ENCODE measurements at regions not wholly inside any gene's neighbourhood (a gene's known extent, or its start where the extent isn't known, plus 50 kb on each side); places are given as distances from the start of the nearest gene placed in this dataset.

DNA sequence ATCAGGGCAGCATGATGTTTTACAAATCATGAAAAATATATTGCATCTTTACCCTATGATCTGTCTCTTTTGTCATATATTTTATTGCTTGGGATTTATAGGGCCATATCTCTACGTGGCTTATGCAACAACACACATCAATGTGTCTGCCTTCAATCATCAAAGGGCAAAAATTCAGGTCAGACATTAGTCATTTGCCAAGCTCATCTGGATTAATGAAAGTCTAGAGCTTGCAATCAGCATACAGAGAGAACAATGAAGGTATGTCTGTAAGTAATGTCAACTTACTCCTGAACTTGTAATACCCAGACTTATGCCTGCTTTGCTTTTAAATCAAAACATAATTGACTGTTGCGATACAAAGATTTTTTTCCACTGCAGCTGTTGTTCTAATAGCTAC is 282.7 kb downstream of the HAO1 start:
- no peak for TF ChIP-seq TCF4 (CRISPR knock-in tag; IDR thresholded peaks at IDR 0.05; ENCODE audit: borderline replicate concordance)
- TF ChIP-seq ZNF70 (CRISPR knock-in tag; IDR thresholded peaks at IDR 0.05): no peak
- TF ChIP-seq OSR1 (CRISPR knock-in tag; IDR thresholded peaks at IDR 0.05): no peak
- TF ChIP-seq, protein P1, sequence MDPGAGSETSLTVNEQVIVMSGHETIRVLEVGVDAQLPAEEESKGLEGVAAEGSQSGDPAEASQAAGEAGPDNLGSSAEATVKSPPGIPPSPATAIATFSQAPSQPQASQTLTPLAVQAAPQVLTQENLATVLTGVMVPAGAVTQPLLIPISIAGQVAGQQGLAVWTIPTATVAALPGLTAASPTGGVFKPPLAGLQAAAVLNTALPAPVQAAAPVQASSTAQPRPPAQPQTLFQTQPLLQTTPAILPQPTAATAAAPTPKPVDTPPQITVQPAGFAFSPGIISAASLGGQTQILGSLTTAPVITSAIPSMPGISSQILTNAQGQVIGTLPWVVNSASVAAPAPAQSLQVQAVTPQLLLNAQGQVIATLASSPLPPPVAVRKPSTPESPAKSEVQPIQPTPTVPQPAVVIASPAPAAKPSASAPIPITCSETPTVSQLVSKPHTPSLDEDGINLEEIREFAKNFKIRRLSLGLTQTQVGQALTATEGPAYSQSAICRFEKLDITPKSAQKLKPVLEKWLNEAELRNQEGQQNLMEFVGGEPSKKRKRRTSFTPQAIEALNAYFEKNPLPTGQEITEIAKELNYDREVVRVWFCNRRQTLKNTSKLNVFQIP (CRISPR knock-in tag; IDR thresholded peaks at IDR 0.05; ENCODE audit: borderline replicate concordance, low read depth): no peak
- TF ChIP-seq CSRNP3 (CRISPR knock-in tag; IDR thresholded peaks at IDR 0.05): no peak
- TF ChIP-seq PPARA (CRISPR knock-in tag; IDR thresholded peaks at IDR 0.05; ENCODE audit: borderline replicate concordance): no peak
- TF ChIP-seq ISL1 (CRISPR knock-in tag; IDR thresholded peaks at IDR 0.05): no peak
- TF ChIP-seq, protein P2, sequence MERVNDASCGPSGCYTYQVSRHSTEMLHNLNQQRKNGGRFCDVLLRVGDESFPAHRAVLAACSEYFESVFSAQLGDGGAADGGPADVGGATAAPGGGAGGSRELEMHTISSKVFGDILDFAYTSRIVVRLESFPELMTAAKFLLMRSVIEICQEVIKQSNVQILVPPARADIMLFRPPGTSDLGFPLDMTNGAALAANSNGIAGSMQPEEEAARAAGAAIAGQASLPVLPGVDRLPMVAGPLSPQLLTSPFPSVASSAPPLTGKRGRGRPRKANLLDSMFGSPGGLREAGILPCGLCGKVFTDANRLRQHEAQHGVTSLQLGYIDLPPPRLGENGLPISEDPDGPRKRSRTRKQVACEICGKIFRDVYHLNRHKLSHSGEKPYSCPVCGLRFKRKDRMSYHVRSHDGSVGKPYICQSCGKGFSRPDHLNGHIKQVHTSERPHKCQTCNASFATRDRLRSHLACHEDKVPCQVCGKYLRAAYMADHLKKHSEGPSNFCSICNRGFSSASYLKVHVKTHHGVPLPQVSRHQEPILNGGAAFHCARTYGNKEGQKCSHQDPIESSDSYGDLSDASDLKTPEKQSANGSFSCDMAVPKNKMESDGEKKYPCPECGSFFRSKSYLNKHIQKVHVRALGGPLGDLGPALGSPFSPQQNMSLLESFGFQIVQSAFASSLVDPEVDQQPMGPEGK (CRISPR knock-in tag; IDR thresholded peaks at IDR 0.05; ENCODE audit: borderline replicate concordance): no peak
- no peak for ATAC-seq

DNA sequence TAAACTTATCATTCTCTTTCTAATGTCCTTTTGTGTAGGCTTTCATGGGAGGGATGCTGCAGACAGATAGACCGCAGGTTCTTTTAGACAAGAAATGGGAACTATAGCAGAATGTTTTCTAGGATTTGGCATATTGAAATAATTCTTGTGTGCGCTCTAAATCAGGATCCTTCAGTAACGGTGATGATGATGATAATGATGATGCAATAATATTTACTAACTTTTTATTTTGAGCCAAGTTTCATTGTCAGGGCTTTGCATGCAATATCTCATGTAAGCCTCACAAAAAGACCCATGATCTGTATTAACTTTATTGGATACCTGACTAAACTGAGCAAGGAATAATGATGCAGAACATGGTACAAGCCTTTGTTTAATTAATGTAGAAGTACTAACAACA is 280.1 kb downstream of the HAO1 start:
- TF ChIP-seq ZC3H10 (CRISPR knock-in tag; IDR thresholded peaks at IDR 0.05) (no peak), TOX (CRISPR knock-in tag; IDR thresholded peaks at IDR 0.05; ENCODE audit: borderline replicate concordance) (no peak), SNAI2 (CRISPR knock-in tag; IDR thresholded peaks at IDR 0.05) (no peak), TCF4 (CRISPR knock-in tag; IDR thresholded peaks at IDR 0.05; ENCODE audit: borderline replicate concordance) (no peak)
- ATAC-seq: no peak

DNA sequence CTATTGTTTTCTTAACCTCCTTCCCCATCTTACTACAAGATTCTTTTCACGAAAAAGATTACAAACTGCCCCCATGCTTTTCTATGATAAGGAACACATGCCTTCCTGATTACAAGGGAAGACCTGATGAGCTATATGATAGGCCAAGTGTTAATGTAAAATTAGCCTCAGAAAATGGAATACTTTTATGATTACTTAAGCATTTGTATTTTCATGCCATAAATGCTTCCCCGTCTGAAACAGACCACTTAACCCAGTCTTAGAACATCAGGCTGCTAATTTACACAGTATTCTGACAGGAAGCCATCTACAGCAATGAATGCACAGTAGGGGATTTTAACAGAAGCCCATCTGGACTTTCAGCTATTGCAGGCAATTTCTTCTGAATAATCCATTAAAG is 274.9 kb downstream of the HAO1 start:
- ATAC-seq: no peak
- TF ChIP-seq ZNF70 (CRISPR knock-in tag; IDR thresholded peaks at IDR 0.05): no peak
- no peak for TF ChIP-seq ESRRG (CRISPR knock-in tag; IDR thresholded peaks at IDR 0.05)
- TF ChIP-seq ZNF8 (CRISPR knock-in tag; IDR thresholded peaks at IDR 0.05): no peak
- TF ChIP-seq, protein P3, sequence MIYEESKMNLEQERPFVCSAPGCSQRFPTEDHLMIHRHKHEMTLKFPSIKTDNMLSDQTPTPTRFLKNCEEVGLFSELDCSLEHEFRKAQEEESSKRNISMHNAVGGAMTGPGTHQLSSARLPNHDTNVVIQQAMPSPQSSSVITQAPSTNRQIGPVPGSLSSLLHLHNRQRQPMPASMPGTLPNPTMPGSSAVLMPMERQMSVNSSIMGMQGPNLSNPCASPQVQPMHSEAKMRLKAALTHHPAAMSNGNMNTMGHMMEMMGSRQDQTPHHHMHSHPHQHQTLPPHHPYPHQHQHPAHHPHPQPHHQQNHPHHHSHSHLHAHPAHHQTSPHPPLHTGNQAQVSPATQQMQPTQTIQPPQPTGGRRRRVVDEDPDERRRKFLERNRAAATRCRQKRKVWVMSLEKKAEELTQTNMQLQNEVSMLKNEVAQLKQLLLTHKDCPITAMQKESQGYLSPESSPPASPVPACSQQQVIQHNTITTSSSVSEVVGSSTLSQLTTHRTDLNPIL (CRISPR knock-in tag; IDR thresholded peaks at IDR 0.05; ENCODE audit: low read depth): no peak
- no peak for TF ChIP-seq ZNF565 (CRISPR knock-in tag; conservative IDR thresholded peaks at IDR 0.05; ENCODE audit: low read depth)
- no peak for TF ChIP-seq OSR1 (CRISPR knock-in tag; IDR thresholded peaks at IDR 0.05)
- TF ChIP-seq ZC3H10 (CRISPR knock-in tag; IDR thresholded peaks at IDR 0.05): no peak

GRCh38 chr20:7667194-7667593 is 273.1 kb downstream of the HAO1 start:
- no peak for ATAC-seq
- no peak for TF ChIP-seq ESRRG (CRISPR knock-in tag; IDR thresholded peaks at IDR 0.05)

- ATAC-seq: no peak
- TF ChIP-seq ESRRG (CRISPR knock-in tag; IDR thresholded peaks at IDR 0.05) (no peak), BACH2 (CRISPR knock-in tag; IDR thresholded peaks at IDR 0.05; ENCODE audit: borderline replicate concordance) (no peak), OSR1 (CRISPR knock-in tag; IDR thresholded peaks at IDR 0.05) (no peak), SNAI2 (CRISPR knock-in tag; IDR thresholded peaks at IDR 0.05) (no peak), ZNF8 (CRISPR knock-in tag; IDR thresholded peaks at IDR 0.05) (no peak), ZNF565 (CRISPR knock-in tag; conservative IDR thresholded peaks at IDR 0.05; ENCODE audit: low read depth) (no peak), ARNTL (CRISPR knock-in tag; IDR thresholded peaks at IDR 0.05; ENCODE audit: borderline replicate concordance, low read depth) (no peak), PPARA (CRISPR knock-in tag; IDR thresholded peaks at IDR 0.05; ENCODE audit: borderline replicate concordance) (no peak), TSHZ2 (CRISPR knock-in tag; IDR thresholded peaks at IDR 0.05) (no peak), ISL1 (CRISPR knock-in tag; IDR thresholded peaks at IDR 0.05) (no peak), ZC3H10 (CRISPR knock-in tag; IDR thresholded peaks at IDR 0.05) (no peak), ZFP3 (CRISPR knock-in tag; IDR thresholded peaks at IDR 0.05) (no peak), RARB (CRISPR knock-in tag; IDR thresholded peaks at IDR 0.05) (no peak)
Measured at GRCh38 chr20:7672571-7672970, 267.7 kb downstream of the HAO1 start.

All from SK-N-SH treated with all-trans-retinoic acid at 6 μM for 48 hours (cell line).